HCT116 (cell line): ENCODE measurements at regions not wholly inside any gene's neighbourhood (a gene's known extent, or its start where the extent isn't known, plus 50 kb on each side); places are given as distances from the start of the nearest gene placed in this dataset.

Experiments
- ATAC-seq: fragments of 200-7000 bp; cut with Tn5 transposase; 2 replicates; pipeline ENCODE4 v1.9.1; 2020; ENCODE audit warnings: mild to moderate bottlenecking, moderate library complexity
- BruUV-seq: library from RNA; stranded (reverse); fragments of 400-500 nt; replicated peaks from 2 replicates; lab custom pipeline; 2021; lab: Mats Ljungman, UMichigan
- CTCF ChIA-PET: fragments of 300-600 bp; sonication (Branson Sonifier 250); formaldehyde crosslinking; loops from one replicate; lab custom pipeline; 2021; ENCODE audit warnings: antibody characterized with exemption; lab: Charles Lee
- POLR2A ChIA-PET: fragments of 300-600, 350-600 bp; sonication (Branson Sonifier 250); formaldehyde crosslinking; loops from one replicate; lab custom pipeline; 2021; ENCODE audit warnings: antibody characterized with exemption; lab: Charles Lee
- RAD21 ChIA-PET, 2 experiments: fragments of 300-600 bp; sonication (Branson Sonifier 250); formaldehyde crosslinking; loops; one replicate each; lab custom pipeline; 2023; ENCODE audit warnings: low total read pairs in 2 of 2; ENCODE audit not compliant: uncharacterized antibody in 2 of 2, unreplicated experiment in 2 of 2, low non-redundant PET in 1 of 2; lab: Charles Lee
- DNase-seq: peaks from one replicate; pipeline ENCODE4 v3.0.0-alpha.2; 2010; ENCODE audit warnings: low read depth, low spot score
- H2AFZ ChIP-seq: fragments of 200-600 bp; shearing (Covaris generic), sonication (generic); 2 replicates; pipeline ENCODE4 v1.6.1; 2017; ENCODE audit warnings: low read depth, mixed run types, mixed read lengths, antibody characterized with exemption, low read length; ENCODE audit not compliant: poor library complexity, severe bottlenecking
- H3K27ac ChIP-seq: 2 replicates; pipeline ENCODE4 v1.5.1; 2012; ENCODE audit warnings: low read depth, low read length
- H3K27me3 ChIP-seq: fragments of 200-600 bp; sonication (generic); 2 replicates; pipeline ENCODE4 v1.6.1; 2016; ENCODE audit warnings: mixed run types, low read length, mixed read lengths; ENCODE audit not compliant: insufficient read depth
- H3K36me3 ChIP-seq, 2 experiments: fragments of 200-500 bp in 1 of 2; fragments of 200-600 bp in 1 of 2; sonication (Bioruptor generic) in 1 of 2; sonication (generic) in 1 of 2; 2 replicates each; pipeline versions ENCODE4 v1.5.1 to v1.6.1; 2014 to 2016; ENCODE audit warnings: low read length in 2 of 2, inconsistent platforms in 1 of 2, mixed read lengths in 1 of 2, mixed run types in 1 of 2; ENCODE audit not compliant: insufficient read depth in 2 of 2, control insufficient read depth in 1 of 2
- H3K4me1 ChIP-seq, 2 experiments: fragments of 200-600 bp in 1 of 2; sonication (generic) in 1 of 2; 2 replicates each; pipeline versions ENCODE4 v1.5.1 to v1.6.1; 2012 to 2017; ENCODE audit warnings: low read length in 2 of 2, inconsistent platforms in 1 of 2, mild to moderate bottlenecking in 1 of 2, mixed read lengths in 1 of 2, mixed run types in 1 of 2, moderate library complexity in 1 of 2; ENCODE audit not compliant: insufficient read depth in 2 of 2, control insufficient read depth in 1 of 2
- H3K4me2 ChIP-seq: fragments of 200-600 bp; sonication (generic); 2 replicates; pipeline ENCODE4 v1.6.1; 2017; ENCODE audit warnings: mixed run types, low read length, mixed read lengths
- H3K4me3 ChIP-seq, 2 experiments: fragments of 200-600 bp in 1 of 2; sonication (generic) in 1 of 2; replicated peaks in 1 of 2; 2 replicates each; pipeline ENCODE4 v1.5.1; 2011 to 2016; ENCODE audit warnings: low read length in 2 of 2, control low read depth in 1 of 2, low read depth in 1 of 2, mild to moderate bottlenecking in 1 of 2, mixed read lengths in 1 of 2, mixed run types in 1 of 2
- H3K79me2 ChIP-seq: fragments of 200-600 bp; sonication (generic); 2 replicates; pipeline ENCODE4 v1.6.1; 2017; ENCODE audit warnings: mild to moderate bottlenecking, mixed run types, low read length, moderate library complexity, mixed read lengths; ENCODE audit not compliant: insufficient read depth
- H3K9ac ChIP-seq: fragments of 200-600 bp; sonication (generic); 2 replicates; pipeline ENCODE4 v1.6.1; 2016; ENCODE audit warnings: low read length, mixed read lengths
- H3K9me2 ChIP-seq: fragments of 200-600 bp; sonication (generic), shearing (Covaris generic); 2 replicates; pipeline ENCODE4 v1.6.1; 2017; ENCODE audit warnings: mixed run types, mild to moderate bottlenecking, moderate library complexity; ENCODE audit not compliant: insufficient read depth
- H3K9me3 ChIP-seq, 2 experiments: fragments of 200-500 bp in 1 of 2; fragments of 200-600 bp in 1 of 2; sonication (Bioruptor generic) in 1 of 2; sonication (generic) in 1 of 2; 2 replicates each; pipeline ENCODE4 v1.6.1; 2014 to 2017; ENCODE audit warnings: low read length in 2 of 2, mixed read lengths in 2 of 2, inconsistent platforms in 1 of 2, low read depth in 1 of 2, mild to moderate bottlenecking in 1 of 2, mixed run types in 1 of 2, moderate library complexity in 1 of 2; ENCODE audit not compliant: control insufficient read depth in 1 of 2, insufficient read depth in 1 of 2
- H4K20me1 ChIP-seq: fragments of 200-600 bp; sonication (generic), shearing (Covaris generic); 2 replicates; pipeline ENCODE4 v1.6.1; 2017; ENCODE audit warnings: mixed run types, mild to moderate bottlenecking, moderate library complexity; ENCODE audit not compliant: insufficient read depth
- CEBPB ChIP-seq: IDR thresholded peaks from 2 replicates; pipeline ENCODE4 v1.6.1; 2012; ENCODE audit warnings: low read depth
- EGR1 ChIP-seq: IDR thresholded peaks from 2 replicates; pipeline ENCODE4 v1.6.1; 2012; ENCODE audit warnings: low read depth
- ELF1 ChIP-seq: IDR thresholded peaks from 2 replicates; pipeline ENCODE4 v1.6.1; 2012; ENCODE audit warnings: low read depth, borderline replicate concordance
- EZH2 ChIP-seq: fragments of 200-600 bp; sonication (generic); IDR thresholded peaks from 2 replicates; pipeline ENCODE4 v1.6.1; 2017; ENCODE audit warnings: antibody characterized with exemption, mixed run types
- FOSL1 ChIP-seq: IDR thresholded peaks from 2 replicates; pipeline ENCODE4 v1.6.1; 2012; ENCODE audit warnings: low read depth
- JUND ChIP-seq: IDR thresholded peaks from 2 replicates; pipeline ENCODE4 v1.6.1; 2012
- POLR2A ChIP-seq: IDR thresholded peaks from 2 replicates; pipeline ENCODE4 v1.7.0; 2011; ENCODE audit warnings: borderline replicate concordance; ENCODE audit not compliant: insufficient read depth, insufficient read length; ENCODE audit errors: extremely low read depth
- POLR2AphosphoS5 ChIP-seq: IDR thresholded peaks from 2 replicates; pipeline ENCODE4 v1.6.1; 2011; ENCODE audit warnings: mild to moderate bottlenecking, low read depth, low read length, moderate library complexity
- SIN3A ChIP-seq: IDR thresholded peaks from 2 replicates; pipeline ENCODE4 v1.6.1; 2012; ENCODE audit warnings: low read depth
- YY1 ChIP-seq: IDR thresholded peaks from 2 replicates; pipeline ENCODE4 v1.6.1; 2011; ENCODE audit warnings: low read length, low read depth, moderate library complexity, mild to moderate bottlenecking; ENCODE audit not compliant: insufficient replicate concordance; ENCODE audit errors: extremely low read depth
- ZNF274 ChIP-seq: fragments of 200-500 bp; sonication (Bioruptor generic); IDR thresholded peaks from 2 replicates; pipeline ENCODE4 v1.6.1; 2014; ENCODE audit warnings: mild to moderate bottlenecking, low read depth, low read length, inconsistent platforms
- intact Hi-C: fragments of 100-400 bp; cut with micrococcal nuclease; formaldehyde crosslinking; loops from 2 replicates; pipeline ENCODE4 v1.10.0; 2022
- TF ChIP-seq, protein P1 (sequence below): IDR thresholded peaks from 2 replicates; pipeline ENCODE4 v1.6.1; 2011; ENCODE audit warnings: mild to moderate bottlenecking, low read length, moderate library complexity; ENCODE audit not compliant: insufficient replicate concordance; ENCODE audit errors: extremely low read depth
- TF ChIP-seq, protein P2 (sequence below): IDR thresholded peaks from 2 replicates; pipeline ENCODE4 v1.6.1; 2012; ENCODE audit warnings: low read depth
- TF ChIP-seq, protein P3 (sequence below): IDR thresholded peaks from 2 replicates; pipeline ENCODE4 v1.6.1; 2012

DNA sequence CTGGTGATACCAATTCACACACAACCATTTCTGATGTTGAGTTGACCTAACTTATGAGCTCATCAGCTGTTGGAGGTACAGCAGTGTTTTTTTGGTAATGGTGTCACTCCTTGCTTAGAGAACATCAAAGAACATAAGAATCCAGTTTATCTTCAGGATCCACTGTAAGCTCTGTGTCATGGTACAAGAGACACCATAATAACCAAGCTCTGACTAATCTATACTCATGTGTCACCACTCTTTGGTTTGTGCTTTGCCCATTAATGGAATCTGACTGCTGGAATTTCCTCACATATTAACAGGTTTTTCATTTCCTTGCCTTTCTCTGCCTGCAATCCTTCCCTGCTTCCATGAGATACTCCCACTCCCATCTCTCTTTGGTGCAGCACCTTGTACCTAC is 735.1 kb upstream of the LCORL start:
- no peak overlapping the region for H3K27ac ChIP-seq
- intact Hi-C loops = no loop called here
- no peaks in the 10 kb centered on the region for H3K79me2 ChIP-seq
- no TSS peak for BruUV-seq
- no peaks in the 10 kb centered on the region for H4K20me1 ChIP-seq
- H3K9me3 ChIP-seq = no peaks in the 10 kb centered on the region; a peak in 1 of 4 replicates
- no peak overlapping the region for H3K9ac ChIP-seq
- no peaks in the 10 kb centered on the region for H3K27me3 ChIP-seq
- no peaks in the 10 kb centered on the region for H3K4me1 ChIP-seq
- ATAC-seq = no peak
- RAD21 ChIA-PET = no interaction called here
- no peaks in the 10 kb centered on the region for H3K36me3 ChIP-seq
- TF ChIP-seq YY1 = no peak
- no peak for TF ChIP-seq EGR1
- no peak for TF ChIP-seq POLR2AphosphoS5
- no peak for TF ChIP-seq FOSL1
- TF ChIP-seq, protein P1, sequence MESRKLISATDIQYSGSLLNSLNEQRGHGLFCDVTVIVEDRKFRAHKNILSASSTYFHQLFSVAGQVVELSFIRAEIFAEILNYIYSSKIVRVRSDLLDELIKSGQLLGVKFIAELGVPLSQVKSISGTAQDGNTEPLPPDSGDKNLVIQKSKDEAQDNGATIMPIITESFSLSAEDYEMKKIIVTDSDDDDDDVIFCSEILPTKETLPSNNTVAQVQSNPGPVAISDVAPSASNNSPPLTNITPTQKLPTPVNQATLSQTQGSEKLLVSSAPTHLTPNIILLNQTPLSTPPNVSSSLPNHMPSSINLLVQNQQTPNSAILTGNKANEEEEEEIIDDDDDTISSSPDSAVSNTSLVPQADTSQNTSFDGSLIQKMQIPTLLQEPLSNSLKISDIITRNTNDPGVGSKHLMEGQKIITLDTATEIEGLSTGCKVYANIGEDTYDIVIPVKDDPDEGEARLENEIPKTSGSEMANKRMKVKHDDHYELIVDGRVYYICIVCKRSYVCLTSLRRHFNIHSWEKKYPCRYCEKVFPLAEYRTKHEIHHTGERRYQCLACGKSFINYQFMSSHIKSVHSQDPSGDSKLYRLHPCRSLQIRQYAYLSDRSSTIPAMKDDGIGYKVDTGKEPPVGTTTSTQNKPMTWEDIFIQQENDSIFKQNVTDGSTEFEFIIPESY = no peak
- no peak for TF ChIP-seq JUND
- no peak for TF ChIP-seq ZNF274
- TF ChIP-seq SIN3A = no peak
- TF ChIP-seq CEBPB = no peak
- no peak for TF ChIP-seq POLR2A
- TF ChIP-seq, protein P2, sequence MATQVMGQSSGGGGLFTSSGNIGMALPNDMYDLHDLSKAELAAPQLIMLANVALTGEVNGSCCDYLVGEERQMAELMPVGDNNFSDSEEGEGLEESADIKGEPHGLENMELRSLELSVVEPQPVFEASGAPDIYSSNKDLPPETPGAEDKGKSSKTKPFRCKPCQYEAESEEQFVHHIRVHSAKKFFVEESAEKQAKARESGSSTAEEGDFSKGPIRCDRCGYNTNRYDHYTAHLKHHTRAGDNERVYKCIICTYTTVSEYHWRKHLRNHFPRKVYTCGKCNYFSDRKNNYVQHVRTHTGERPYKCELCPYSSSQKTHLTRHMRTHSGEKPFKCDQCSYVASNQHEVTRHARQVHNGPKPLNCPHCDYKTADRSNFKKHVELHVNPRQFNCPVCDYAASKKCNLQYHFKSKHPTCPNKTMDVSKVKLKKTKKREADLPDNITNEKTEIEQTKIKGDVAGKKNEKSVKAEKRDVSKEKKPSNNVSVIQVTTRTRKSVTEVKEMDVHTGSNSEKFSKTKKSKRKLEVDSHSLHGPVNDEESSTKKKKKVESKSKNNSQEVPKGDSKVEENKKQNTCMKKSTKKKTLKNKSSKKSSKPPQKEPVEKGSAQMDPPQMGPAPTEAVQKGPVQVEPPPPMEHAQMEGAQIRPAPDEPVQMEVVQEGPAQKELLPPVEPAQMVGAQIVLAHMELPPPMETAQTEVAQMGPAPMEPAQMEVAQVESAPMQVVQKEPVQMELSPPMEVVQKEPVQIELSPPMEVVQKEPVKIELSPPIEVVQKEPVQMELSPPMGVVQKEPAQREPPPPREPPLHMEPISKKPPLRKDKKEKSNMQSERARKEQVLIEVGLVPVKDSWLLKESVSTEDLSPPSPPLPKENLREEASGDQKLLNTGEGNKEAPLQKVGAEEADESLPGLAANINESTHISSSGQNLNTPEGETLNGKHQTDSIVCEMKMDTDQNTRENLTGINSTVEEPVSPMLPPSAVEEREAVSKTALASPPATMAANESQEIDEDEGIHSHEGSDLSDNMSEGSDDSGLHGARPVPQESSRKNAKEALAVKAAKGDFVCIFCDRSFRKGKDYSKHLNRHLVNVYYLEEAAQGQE = no peak
- TF ChIP-seq EZH2 = no peak
- TF ChIP-seq, protein P3, sequence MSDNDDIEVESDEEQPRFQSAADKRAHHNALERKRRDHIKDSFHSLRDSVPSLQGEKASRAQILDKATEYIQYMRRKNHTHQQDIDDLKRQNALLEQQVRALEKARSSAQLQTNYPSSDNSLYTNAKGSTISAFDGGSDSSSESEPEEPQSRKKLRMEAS = no peak
- no peak for TF ChIP-seq ELF1
- no peak overlapping the region for H2AFZ ChIP-seq
- no peak overlapping the region for H3K4me2 ChIP-seq
- no peak for DNase-seq
- no peak overlapping the region for H3K4me3 ChIP-seq
- CTCF ChIA-PET = no interaction called here
- POLR2A ChIA-PET = no interaction called here
- no peaks in the 10 kb centered on the region for H3K9me2 ChIP-seq
